LHCN-M2 (cell line): ENCODE measurements at regions not wholly inside any gene's neighbourhood (a gene's known extent, or its start where the extent isn't known, plus 50 kb on each side); places are given as distances from the start of the nearest gene placed in this dataset.
"Not testable (repeated sequence)": the region's sequence is repeated elsewhere in the genome, so short reads cannot be mapped to it uniquely, and the experiment has no call there.

Experiments used
- DNase-seq: peaks from one replicate; pipeline ENCODE4 v3.0.0-alpha.2; 2012; ENCODE audit warnings: low read depth

DNA sequence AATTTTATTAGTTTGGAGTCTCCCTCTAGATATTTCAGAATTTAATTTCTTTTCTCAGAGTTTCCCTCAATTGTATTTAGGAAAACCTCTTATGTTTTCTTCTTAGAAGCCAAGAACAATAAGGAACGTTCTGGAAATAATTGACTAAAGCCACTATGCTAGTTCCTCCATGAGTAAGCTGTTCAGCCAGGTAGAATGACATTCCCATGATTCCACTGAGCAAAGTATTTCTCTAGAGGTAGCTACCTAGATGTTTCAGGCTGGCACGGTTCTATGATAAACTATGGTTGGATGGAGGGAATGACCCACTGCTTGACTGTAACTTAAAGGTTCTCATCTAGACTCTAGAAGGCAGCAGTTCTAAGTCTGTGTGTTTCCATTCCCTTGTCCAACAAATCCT, 62.4 kb downstream of the CLDN17 start:
- no peak for DNase-seq

DNA sequence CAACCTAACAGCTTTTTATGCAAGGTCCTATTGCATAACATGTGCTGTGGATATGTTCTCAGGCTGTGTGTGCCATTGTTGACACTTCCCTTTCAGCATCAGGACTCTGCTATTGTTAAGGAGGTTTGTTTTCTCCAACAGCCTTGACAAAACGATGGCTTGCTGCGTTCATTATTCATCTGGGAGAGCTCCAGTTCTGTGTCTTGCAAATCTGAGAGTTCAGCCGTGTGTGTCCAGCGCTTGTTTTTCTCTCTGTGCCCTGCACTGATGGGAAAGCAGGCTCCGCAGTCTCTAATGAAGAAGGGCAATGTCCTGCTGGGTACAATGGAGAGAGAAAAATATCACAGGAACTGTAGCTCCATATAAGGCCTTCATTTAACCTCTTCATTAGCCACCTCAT, 63.7 kb downstream of the CLDN17 start:
- no peak for DNase-seq

DNA sequence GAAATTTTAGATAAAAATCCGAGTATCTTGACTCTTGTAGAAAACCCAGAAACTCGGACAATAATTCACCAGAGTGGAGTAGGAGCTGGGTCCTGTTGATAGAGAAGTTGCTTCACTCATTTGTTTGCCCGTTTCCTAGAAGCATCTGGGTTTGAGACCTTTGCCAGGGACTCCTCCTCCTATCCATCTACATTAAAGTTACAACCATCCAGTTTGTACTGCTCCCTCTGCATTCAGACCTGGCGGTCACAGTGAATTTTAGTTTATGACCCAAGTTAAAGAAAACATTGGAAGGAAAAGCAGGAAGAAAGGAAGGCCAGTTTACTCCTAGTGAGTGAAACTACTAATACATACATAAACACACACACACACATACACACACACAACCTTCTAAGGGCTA, 64.6 kb downstream of the CLDN17 start:
- DNase-seq: no peak

DNA sequence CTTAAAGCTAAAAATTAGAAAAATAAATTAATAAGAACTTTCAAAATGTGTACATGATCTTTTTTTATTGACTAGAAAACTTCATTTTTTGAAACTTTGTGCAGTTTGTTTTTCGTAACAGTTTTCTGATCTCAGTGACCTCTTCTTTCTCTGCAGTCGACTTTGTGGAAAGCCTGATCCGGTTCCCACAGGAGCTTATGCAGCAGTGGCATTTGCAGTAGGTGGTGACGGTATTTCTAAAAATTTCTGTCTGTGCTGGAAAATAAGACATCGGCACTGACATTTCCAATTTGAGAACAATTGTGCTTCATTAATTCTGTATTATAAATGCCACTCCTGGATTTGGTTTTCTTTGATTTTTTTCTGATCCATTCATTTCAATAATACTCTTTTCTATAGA, 68.8 kb downstream of the CLDN17 start:
- DNase-seq: no peak

DNA sequence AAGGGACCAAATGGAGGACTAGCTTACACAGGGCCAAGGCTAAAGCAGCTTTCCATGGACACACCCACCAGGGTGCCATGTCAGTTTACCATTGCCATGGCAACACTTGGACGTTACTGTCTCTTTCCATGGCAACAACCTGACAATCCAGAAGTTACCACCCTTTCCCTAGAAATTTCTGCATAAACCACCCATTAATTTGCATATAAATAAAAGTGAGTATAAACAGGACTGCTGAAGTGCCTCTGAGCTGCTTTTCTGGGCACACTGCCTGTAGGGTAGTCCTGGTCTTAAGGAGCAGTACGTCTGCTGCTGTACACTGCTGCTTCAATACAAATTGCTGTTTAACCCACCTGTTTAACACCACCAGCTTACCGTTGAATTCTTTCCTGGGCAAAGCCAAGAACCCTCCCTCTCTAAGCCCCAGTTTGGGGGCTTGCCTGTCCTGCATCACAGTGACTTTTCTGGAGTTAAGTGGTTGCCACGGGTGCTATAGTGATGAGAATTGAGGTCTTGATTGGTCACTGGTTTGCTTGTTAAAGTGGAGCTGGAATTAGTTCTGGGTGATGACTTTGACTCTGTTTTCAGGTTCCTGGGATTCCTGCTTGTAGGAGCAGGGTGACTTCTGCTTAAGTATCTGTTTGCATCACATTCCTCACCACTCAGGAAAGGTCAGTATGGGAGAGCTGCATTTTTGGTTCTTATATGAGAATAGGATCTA, 83.2 kb downstream of the CLDN17 start:
- no peak for DNase-seq

DNA sequence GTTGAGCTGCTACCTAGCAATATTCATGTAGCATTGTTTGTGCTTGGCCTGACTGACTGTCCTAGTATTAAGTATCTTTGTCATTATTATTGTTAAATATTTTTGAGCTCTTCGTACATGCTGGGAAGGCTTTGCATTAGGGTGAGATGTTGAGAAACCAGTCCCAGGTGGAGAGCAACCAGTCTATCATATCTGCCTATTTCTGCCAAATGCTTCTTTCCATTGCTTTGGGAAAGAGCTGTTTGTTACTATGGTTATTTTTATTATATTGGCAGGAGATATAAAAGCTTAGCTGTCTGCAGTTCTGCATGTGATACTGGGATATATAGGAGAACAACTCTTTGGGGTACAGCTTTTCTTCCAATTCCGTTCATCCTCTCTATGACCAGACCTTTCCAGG, 85.1 kb downstream of the CLDN17 start:
- no peak for DNase-seq

DNA sequence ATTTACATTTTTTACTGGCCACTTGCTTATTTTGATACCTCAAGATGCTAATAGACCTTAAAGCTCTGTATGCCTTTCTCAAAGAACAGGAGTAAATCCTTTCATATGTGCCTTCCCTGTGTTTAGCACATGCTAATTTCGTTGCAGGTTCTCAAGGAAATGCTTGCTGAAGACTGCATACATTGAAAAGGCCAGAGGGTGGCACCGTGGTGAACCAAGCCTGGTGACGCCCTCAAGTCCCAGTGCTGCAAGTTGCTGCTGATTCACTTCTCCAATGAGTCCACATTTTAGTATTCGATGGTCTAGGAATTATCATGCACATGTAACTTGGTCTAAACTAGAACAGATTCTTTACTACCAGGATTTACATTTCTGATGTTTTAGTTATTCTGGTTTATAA, 94.1 kb downstream of the CLDN17 start:
- DNase-seq: no peak

DNA sequence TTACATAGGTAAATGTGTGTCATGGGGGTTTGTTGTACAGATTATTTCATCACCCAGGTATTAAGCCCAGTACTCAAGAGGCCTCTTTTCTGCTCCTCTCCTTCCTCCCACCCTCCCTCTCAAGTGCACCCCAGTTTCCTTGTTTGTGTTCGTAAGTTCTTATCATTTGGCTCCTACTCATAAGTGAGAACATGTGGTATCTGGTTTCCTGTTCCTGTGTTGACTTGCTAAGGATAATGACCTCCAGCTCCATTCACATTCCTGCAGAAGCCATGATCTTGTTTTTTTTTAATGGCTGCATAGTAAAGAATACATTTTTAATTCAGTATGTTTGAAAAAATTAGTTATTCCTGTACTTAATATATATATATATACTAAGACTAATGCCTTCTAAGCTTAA, 107.7 kb downstream of the CLDN17 start:
- DNase-seq: no peak

DNA sequence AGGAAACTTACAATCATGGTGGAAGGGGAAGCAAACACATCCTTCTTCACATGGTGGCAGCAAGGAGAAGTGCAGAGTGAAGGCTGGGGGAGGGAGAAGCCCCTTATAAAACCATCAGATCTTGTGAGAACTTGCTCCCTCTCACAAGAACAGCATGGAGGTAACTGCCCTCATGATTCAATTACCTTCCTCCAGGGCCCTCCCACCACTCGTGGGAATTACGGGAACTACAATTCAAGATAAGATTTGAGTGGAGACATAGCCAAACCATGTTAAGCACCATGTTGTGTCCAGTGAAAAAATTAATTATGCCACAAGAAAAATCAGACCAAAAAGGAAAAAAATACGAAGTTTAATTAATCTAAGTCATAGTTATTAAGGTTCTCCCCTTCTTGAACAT, 109.5 kb downstream of the CLDN17 start:
- no peak for DNase-seq

DNA sequence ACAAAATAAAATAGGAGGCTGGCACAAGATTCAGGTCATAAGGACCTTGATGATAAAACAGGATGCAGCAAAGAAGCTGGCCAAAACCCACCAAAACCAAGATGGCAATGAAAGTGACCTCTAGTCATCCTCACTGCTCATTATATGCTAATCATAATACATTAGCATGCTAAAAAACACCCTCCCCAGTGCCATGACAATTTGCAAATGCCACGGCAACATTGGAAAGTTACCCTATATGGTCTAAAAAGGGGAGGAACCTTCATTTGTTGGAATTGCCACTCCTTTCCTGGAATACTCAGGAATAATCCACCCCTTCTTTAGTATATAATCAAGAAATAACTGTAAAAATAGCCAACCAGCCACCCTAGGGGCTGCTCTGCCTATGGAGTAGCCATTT, 108.8 kb upstream of the GRIK1 start:
- DNase-seq: no peak

DNA sequence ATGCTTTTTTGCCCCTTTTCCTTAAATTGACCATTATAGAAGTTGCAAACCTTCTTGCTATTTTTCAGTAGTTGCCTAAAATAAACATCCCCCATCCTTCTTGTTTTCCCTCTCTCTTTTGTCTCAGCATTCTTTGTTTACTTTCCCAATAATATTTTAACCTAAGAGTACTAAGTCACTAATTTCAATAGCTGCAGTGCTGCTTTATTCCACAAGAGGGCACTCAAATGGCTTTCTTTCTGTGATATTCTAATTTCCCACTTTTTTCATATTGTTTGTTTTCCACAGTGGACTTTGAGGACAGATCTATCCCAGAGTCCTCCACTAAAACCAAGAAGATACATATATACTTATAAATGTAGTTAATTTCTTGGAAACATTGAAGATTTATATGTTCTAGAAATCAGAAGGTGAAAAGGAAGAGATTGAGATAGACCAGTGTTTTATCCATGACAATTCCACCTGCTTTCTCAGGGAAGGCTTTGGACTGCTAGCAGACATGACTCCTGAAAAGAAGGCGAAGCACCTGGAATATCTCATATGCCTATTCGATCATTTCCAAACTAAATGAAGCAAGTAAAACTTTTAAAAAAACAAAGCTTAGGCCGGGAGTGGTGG, 104.8 kb upstream of the GRIK1 start:
- DNase-seq: peak; percentile 3

DNA sequence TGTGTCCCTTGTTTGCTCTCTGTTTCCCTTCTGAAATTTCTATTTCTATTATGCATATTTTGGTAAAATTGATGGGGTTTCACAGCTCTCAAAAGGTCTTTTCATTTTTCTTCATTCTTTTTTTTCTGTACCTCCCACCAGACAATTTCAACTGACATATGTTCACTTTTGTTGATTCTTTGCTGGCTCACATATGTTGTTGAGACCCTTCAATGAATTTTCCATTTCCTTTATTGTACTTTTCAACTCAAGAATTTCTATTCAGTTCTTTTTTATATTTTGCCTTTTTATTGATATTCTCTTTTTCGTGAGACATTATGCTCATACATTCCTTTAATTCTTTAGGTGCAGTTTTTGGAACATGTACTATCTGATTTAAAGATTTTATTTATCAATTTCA, 102.6 kb upstream of the GRIK1 start:
- DNase-seq: no peak

DNA sequence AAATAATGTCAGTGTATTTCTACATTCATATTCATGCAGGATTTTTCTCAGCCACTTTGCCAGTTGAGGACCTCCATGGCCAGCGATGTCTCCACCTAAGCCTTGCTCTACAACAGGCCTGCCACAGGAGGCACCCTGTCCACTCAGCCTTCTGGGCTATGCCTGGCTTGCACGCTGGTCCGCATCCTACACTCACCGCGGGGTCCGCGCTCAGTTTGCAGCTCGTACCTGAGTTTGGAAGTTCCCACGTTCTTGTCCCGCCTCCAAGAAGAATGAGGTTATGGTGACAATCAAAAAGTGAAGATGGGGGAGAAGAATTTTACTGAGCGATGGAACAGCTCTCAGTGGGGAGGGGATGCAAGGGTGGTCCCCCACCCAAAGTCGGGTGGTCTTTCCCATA, 93.6 kb upstream of the GRIK1 start:
- DNase-seq: no peak

DNA sequence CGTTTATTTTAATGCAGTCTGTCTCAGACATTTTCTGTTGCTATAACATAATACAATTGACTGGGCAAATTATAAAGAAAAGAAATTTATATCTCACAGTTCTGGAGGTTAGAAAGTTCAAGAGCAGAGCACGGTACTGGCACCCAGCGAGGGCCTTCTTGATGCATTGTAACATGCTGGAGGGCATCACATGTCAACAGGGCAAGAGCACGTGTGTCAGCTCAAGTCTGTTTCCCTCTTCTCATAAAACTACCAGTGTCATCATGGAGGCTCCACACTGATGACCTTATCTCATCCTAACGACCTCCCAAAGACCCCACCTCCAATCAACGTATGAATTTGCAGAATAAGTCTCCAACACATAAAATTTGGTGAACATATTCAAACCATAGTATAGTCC, 90.6 kb upstream of the GRIK1 start:
- no peak for DNase-seq

DNA sequence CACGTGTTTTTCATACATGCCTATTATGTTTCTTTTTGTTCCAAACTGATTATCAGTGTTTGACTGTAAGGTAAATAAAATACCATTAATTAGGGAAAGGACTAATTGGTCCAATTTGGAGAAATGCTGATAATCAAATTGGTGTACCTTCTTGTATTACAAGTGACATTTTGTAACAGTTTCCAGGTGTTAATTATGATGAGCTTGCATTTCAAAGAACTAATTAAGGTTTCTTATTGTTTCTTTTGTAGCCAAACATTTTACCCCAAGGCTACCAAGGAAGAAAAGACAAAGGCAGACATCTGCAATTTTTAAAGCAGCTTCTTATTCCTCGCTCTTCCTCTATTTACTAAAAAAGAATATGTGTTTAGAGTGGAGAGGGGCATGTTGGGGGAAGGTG, 88.7 kb upstream of the GRIK1 start:
- no peak for DNase-seq

DNA sequence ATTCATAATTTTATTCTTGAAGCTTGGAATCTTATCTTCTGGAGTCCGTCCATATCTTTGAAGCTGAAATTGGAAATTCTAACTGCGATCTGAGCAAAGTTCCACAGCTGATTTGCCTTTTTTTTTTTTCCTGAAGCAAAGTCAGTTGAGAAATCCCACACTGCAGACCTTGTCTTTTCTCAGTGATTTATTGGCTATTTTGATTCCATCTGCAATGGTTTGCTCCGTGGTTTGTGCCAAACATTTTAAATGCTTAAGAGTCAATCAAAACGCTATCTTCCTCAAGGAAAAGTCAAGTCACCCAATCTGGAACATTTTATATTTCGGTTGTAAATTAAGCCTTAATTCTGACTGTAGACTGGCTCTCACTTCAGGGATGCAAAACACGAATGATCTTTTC, 88.2 kb upstream of the GRIK1 start:
- no peak for DNase-seq

DNA sequence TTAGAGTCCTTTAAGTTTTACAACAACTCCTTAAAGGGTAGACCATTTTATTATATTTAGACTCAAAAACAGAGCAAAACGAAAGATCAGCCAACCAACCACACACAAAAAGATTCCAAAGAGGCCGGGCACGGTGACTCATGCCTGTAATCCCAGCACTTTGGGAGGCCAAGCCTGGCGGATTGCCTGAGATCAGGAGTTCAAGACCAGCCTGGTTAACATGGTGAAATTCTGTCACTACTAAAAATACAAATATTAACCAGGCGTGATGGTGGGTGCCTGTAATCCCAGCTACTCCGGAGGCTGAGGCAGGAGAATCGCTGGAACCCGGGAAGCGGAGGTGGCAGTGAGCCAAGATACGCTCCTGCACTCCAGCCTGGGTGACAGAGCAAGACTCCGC, 83.3 kb upstream of the GRIK1 start:
- not testable (repeated sequence) for DNase-seq

DNA sequence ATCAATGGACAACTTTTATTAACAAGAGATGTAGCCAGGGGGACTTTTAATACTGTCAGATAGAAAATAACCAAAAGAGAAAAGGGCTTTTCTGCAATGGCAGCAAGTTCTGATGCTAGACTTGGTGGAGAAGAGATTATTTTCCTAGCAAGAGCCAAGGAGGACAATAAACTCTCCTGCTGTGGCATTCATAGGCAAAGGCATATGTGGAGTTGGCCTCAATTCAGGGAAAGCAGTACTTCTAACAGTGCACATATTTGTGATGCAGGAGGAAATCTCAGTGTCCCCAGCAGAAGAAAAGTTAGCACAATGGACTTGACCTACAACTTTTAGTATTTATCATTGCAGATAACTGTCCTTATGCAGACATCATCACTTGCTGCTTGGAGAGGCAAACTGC, 75.1 kb upstream of the GRIK1 start:
- DNase-seq: no peak

DNA sequence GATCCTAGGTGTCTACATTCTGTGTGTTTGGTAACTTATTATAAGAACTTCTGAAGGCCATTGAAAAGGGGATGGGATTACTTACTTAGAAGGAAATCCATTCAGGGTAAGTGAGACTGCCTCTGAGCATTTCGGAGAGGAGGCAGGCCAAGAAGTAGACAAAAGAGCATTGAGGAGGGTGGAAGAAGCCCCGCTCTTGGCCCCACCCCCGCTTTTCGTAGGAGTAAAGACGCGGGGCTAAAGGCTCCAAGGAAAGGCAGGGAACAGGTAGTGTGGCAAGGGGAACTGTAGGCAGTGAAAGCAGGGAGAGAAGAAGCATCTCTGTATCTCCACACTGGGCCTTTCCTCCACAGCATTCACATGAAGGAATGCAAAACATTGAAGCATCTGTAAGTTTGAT, 51.8 kb upstream of the GRIK1 start:
- no peak for DNase-seq

DNA sequence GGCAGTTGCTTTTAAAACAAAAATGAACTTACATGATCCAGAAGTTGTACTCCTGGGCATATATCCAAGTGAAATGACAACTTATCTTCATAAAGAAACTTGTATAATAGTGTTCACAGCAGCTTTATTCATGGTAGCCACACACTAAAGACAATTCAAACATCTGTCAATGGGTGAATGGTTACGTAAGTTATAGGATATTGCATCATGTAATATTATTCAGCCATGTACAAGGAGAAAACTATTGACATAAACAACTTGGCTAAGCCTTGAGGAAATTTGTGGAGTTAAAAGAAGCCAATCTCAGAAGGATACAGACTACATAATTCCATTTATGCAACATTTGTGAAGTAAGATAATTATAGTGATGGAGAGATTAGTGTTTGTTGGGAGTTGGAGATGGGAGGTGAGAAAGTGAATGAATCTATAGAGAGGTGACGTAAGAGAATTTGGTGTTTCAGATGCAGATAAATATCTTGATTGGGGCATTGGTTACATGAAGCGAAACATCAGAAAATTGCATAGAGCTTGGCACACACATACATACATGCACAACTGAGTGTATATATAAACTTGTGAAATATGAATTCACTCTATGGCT, 49.9 kb upstream of the GRIK1 start:
- no peak for DNase-seq
